CD4-positive, alpha-beta T cell (primary cell): ENCODE measurements at regions not wholly inside any gene's neighbourhood (a gene's known extent, or its start where the extent isn't known, plus 50 kb on each side); places are given as distances from the start of the nearest gene placed in this dataset.

Experiments
- ATAC-seq: fragments of 200-7000 bp; cut with Tn5 transposase; one replicate; pipeline ENCODE4 v1.10.0; 2022; ENCODE audit warnings: mild to moderate bottlenecking; ENCODE audit not compliant: poor library complexity
- CTCF ChIA-PET: fragments of 350-600 bp; sonication (Branson Sonifier 250); formaldehyde crosslinking; loops from one replicate; lab custom pipeline; 2021; ENCODE audit warnings: antibody characterized with exemption, inconsistent platforms; lab: Charles Lee
- POLR2A ChIA-PET: fragments of 350-600 bp; sonication (Branson Sonifier 250); formaldehyde crosslinking; loops from one replicate; lab custom pipeline; 2021; ENCODE audit warnings: antibody characterized with exemption, inconsistent platforms; lab: Charles Lee
- DNase-seq, 14 experiments: peaks; one replicate each; pipeline ENCODE4 v3.0.0-alpha.2; 2013 to 2020; ENCODE audit warnings: mixed read lengths in 2 of 14
- H3K27ac ChIP-seq, 2 donors: one replicate each; pipeline versions ENCODE4 v1.5.1 to v1.7.0; 2013; ENCODE audit warnings: low read length in 2 of 2, low read depth in 1 of 2, mild to moderate bottlenecking in 1 of 2
- H3K27me3 ChIP-seq, 2 experiments: 1 replicate in 1 of 2; 2 replicates in 1 of 2; pipeline versions ENCODE4 v1.6.1 to v1.7.0; 2013; ENCODE audit warnings: low read length in 2 of 2, control low read depth in 1 of 2, mild to moderate bottlenecking in 1 of 2, moderate library complexity in 1 of 2; ENCODE audit not compliant: insufficient read depth in 2 of 2, control insufficient read depth in 1 of 2
- H3K36me3 ChIP-seq: one replicate; pipeline ENCODE4 v1.6.1; 2013; ENCODE audit warnings: low read length, control low read depth; ENCODE audit not compliant: insufficient read depth
- H3K4me1 ChIP-seq: one replicate; pipeline ENCODE4 v1.6.1; 2013; ENCODE audit warnings: low read length, control low read depth; ENCODE audit not compliant: insufficient read depth
- H3K4me3 ChIP-seq: one replicate; pipeline ENCODE4 v1.5.1; 2013; ENCODE audit warnings: mild to moderate bottlenecking, low read length, moderate library complexity
- H3K9me3 ChIP-seq, 2 experiments: 1 replicate in 1 of 2; 2 replicates in 1 of 2; pipeline versions ENCODE4 v1.6.1 to v1.7.0; 2013; ENCODE audit warnings: low read length in 2 of 2, mild to moderate bottlenecking in 2 of 2, control low read depth in 1 of 2, moderate library complexity in 1 of 2; ENCODE audit not compliant: control insufficient read depth in 1 of 2, insufficient read depth in 1 of 2
- H3K27ac Mint-ChIP-seq: one replicate; pipeline ENCODE4 v1.8.0; 2020; ENCODE audit warnings: mixed read lengths
- H3K27me3 Mint-ChIP-seq: one replicate; pipeline ENCODE4 v1.8.0; 2021; ENCODE audit warnings: mixed read lengths
- H3K36me3 Mint-ChIP-seq: one replicate; pipeline ENCODE4 v1.8.0; 2021; ENCODE audit warnings: low read depth, mixed read lengths
- H3K4me1 Mint-ChIP-seq: one replicate; pipeline ENCODE4 v1.8.0; 2021; ENCODE audit warnings: low read depth, mixed read lengths
- H3K4me3 Mint-ChIP-seq: one replicate; pipeline ENCODE4 v1.8.0; 2020; ENCODE audit warnings: mild to moderate bottlenecking, mixed read lengths
- H3K9me3 Mint-ChIP-seq: one replicate; pipeline ENCODE4 v1.8.0; 2020; ENCODE audit warnings: mixed read lengths
- CTCF ChIP-seq: fragments of 200-600 bp; IDR thresholded peaks from one replicate; pipeline ENCODE4 v1.8.0; 2022; ENCODE audit warnings: antibody characterized with exemption, mild to moderate bottlenecking
- intact Hi-C, 2 experiments: fragments of 100-400 bp; cut with DNase I in 1 of 2; cut with micrococcal nuclease in 1 of 2; formaldehyde crosslinking; loops; one replicate each; pipeline versions ENCODE4 v1.15.1 to v1.9.0; 2023 to 2025; cut with DNase I, micrococcal nuclease

DNA sequence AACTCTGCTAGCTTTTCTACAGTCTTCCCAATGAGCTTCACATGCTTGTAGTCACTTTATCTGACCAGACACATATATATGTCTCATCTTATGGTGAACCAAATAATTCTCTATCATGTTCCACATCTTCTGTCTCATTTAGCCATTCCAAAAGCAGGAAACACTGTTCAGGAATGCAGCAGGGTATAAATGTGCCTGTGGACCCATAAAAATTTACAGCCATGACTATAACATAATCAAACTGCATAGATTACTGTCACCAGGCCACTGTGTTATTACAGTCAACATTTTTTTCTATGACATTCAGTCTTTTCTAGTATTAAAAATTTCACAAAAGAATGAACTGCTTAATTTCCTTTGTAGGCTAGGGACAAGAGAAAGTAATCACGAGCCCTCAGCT, 170.0 kb upstream of the NPY2R start:
- no peaks in the 10 kb centered on the region for H3K4me1 ChIP-seq
- Mint-ChIP-seq H3K27me3 (no peaks in the 10 kb centered on the region), H3K4me1 (no peaks in the 10 kb centered on the region), H3K4me3 (no peak overlapping the region), H3K36me3 (no peaks in the 10 kb centered on the region), H3K9me3 (no peaks in the 10 kb centered on the region), H3K27ac (no peak overlapping the region)
- H3K27ac ChIP-seq: no peak overlapping the region
- no peak for DNase-seq
- H3K27me3 ChIP-seq: no peaks in the 10 kb centered on the region
- no peak overlapping the region for H3K4me3 ChIP-seq
- ChIA-PET POLR2A (no interaction called here), CTCF (no interaction called here)
- H3K36me3 ChIP-seq: no peaks in the 10 kb centered on the region
- no peak for TF ChIP-seq CTCF
- no peak for ATAC-seq
- H3K9me3 ChIP-seq: no peaks in the 10 kb centered on the region
- intact Hi-C loops: no loop called here

DNA sequence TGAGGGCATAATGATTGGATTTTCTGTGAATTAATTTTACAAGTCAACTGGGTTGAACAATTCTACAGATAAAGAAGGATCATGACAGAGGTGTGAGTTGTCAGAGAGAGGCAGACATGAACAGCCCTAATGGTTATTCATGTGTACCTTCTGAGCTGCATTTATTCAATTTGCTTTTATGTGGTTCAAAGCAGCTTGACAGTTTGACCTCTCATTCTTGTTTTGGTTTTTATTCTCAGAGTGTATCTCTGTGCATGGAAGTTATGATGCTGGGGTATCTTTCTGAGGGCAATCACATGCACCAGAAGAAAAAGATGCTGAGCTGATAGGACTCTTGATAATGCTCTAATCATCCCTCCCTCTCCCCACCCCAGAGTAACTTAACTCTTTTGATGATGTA, 169.3 kb upstream of the NPY2R start:
- H3K27ac Mint-ChIP-seq: no peak overlapping the region

GRCh38 chr4:155040031-155040430, 168.4 kb upstream of the NPY2R start:
- Mint-ChIP-seq H3K27ac (no peak overlapping the region), H3K36me3 (no peaks in the 10 kb centered on the region), H3K27me3 (no peaks in the 10 kb centered on the region), H3K4me1 (no peaks in the 10 kb centered on the region), H3K4me3 (no peak overlapping the region), H3K9me3 (no peaks in the 10 kb centered on the region)
- H3K4me1 ChIP-seq: no peaks in the 10 kb centered on the region
- CTCF ChIA-PET: no interaction called here
- intact Hi-C loops: no loop called here
- H3K9me3 ChIP-seq: no peaks in the 10 kb centered on the region
- no peak for ATAC-seq
- no peak overlapping the region for H3K4me3 ChIP-seq
- H3K27ac ChIP-seq: no peak overlapping the region
- no peak for TF ChIP-seq CTCF
- H3K27me3 ChIP-seq: no peaks in the 10 kb centered on the region
- DNase-seq: no peak
- POLR2A ChIA-PET: no interaction called here
- no peaks in the 10 kb centered on the region for H3K36me3 ChIP-seq

More for the DNA sequence above, 169.3 kb upstream of the NPY2R start:
- H3K4me3 ChIP-seq: no peak overlapping the region
- H3K27me3 ChIP-seq: no peaks in the 10 kb centered on the region
- ChIA-PET CTCF (no interaction called here), POLR2A (no interaction called here)
- intact Hi-C loops: no loop called here
- no peak for DNase-seq
- ATAC-seq: no peak
- H3K27ac ChIP-seq: no peak overlapping the region
- H3K4me1 ChIP-seq: no peaks in the 10 kb centered on the region
- H3K9me3 ChIP-seq: no peaks in the 10 kb centered on the region
- Mint-ChIP-seq H3K27me3 (no peaks in the 10 kb centered on the region), H3K4me3 (no peak overlapping the region), H3K4me1 (no peaks in the 10 kb centered on the region), H3K9me3 (no peaks in the 10 kb centered on the region), H3K36me3 (no peaks in the 10 kb centered on the region)
- no peak for TF ChIP-seq CTCF
- H3K36me3 ChIP-seq: no peaks in the 10 kb centered on the region
